Caco-2 (cell line): ENCODE measurements at regions not wholly inside any gene's neighbourhood (a gene's known extent, or its start where the extent isn't known, plus 50 kb on each side); places are given as distances from the start of the nearest gene placed in this dataset.

Experiments
- BruUV-seq: library from RNA; stranded (reverse); fragments of 400-500 nt; replicated peaks from 2 replicates; lab custom pipeline; 2021; lab: Mats Ljungman, UMichigan
- CTCF ChIA-PET: fragments of 300-600 bp; sonication (Branson Sonifier 250); formaldehyde crosslinking; loops from one replicate; lab custom pipeline; 2022; ENCODE audit warnings: antibody characterized with exemption; lab: Charles Lee
- POLR2A ChIA-PET: fragments of 300-600 bp; sonication (Branson Sonifier 250); formaldehyde crosslinking; loops from one replicate; lab custom pipeline; 2022; ENCODE audit warnings: antibody characterized with exemption; lab: Charles Lee
- DNase-seq, 2 experiments: peaks; one replicate each; pipeline versions ENCODE4 v3.0.0 to v3.0.0-alpha.2; 2020 to 2022
- H3K27me3 ChIP-seq: replicated peaks from 2 replicates; pipeline ENCODE4 v1.6.0; 2011; ENCODE audit warnings: low read length; ENCODE audit not compliant: control insufficient read depth, insufficient read depth
- H3K36me3 ChIP-seq: 2 replicates; pipeline ENCODE4 v1.5.1; 2011; ENCODE audit warnings: low read length; ENCODE audit not compliant: control insufficient read depth, insufficient read depth
- H3K4me1 ChIP-seq: fragments of 250-450 bp; sonication (Bioruptor Pico); 2 replicates; pipeline ENCODE4 v1.5.1; 2020; ENCODE audit warnings: mild to moderate bottlenecking
- H3K4me3 ChIP-seq: 2 replicates; pipeline ENCODE4 v1.5.1; 2011; ENCODE audit warnings: low read depth, mild to moderate bottlenecking, control low read depth, low read length
- H3K9me3 ChIP-seq: fragments of 250-450 bp; sonication (Bioruptor Pico); 2 replicates; pipeline ENCODE4 v1.5.1; 2020; ENCODE audit warnings: mild to moderate bottlenecking, moderate library complexity
- H3K27ac Mint-ChIP-seq: one replicate; pipeline ENCODE4 v1.8.0; 2022; ENCODE audit warnings: mixed read lengths; ENCODE audit not compliant: unreplicated experiment
- H3K27me3 Mint-ChIP-seq: one replicate; pipeline ENCODE4 v1.8.0; 2022; ENCODE audit warnings: mixed read lengths; ENCODE audit not compliant: insufficient read depth, unreplicated experiment
- H3K36me3 Mint-ChIP-seq: one replicate; pipeline ENCODE4 v1.8.0; 2022; ENCODE audit warnings: mild to moderate bottlenecking, mixed read lengths; ENCODE audit not compliant: insufficient read depth, unreplicated experiment
- H3K4me1 Mint-ChIP-seq: one replicate; pipeline ENCODE4 v1.8.0; 2022; ENCODE audit warnings: low read depth, mixed read lengths; ENCODE audit not compliant: unreplicated experiment
- H3K4me3 Mint-ChIP-seq: one replicate; pipeline ENCODE4 v1.8.0; 2022; ENCODE audit warnings: mild to moderate bottlenecking, moderate library complexity, mixed read lengths; ENCODE audit not compliant: unreplicated experiment
- H3K9me3 Mint-ChIP-seq: one replicate; pipeline ENCODE4 v1.8.0; 2022; ENCODE audit warnings: mixed read lengths; ENCODE audit not compliant: unreplicated experiment
- intact Hi-C: fragments of 100-400 bp; cut with micrococcal nuclease; formaldehyde crosslinking; loops from one replicate; pipeline ENCODE4 v1.10.0; 2022; ENCODE audit not compliant: unreplicated experiment
- TF ChIP-seq, protein P1 (sequence below), 2 experiments: fragments of 200-600 bp in 1 of 2; IDR thresholded peaks; 1 replicate in 1 of 2; 2 replicates in 1 of 2; pipeline versions ENCODE4 v1.5.1 to v1.8.0; 2011 to 2022; ENCODE audit warnings: antibody characterized with exemption in 1 of 2, control low read depth in 1 of 2, inconsistent platforms in 1 of 2, low read depth in 1 of 2, low read length in 1 of 2, mild to moderate bottlenecking in 1 of 2, moderate library complexity in 1 of 2; ENCODE audit not compliant: insufficient read depth in 1 of 2, severe bottlenecking in 1 of 2, unreplicated experiment in 1 of 2

DNA sequence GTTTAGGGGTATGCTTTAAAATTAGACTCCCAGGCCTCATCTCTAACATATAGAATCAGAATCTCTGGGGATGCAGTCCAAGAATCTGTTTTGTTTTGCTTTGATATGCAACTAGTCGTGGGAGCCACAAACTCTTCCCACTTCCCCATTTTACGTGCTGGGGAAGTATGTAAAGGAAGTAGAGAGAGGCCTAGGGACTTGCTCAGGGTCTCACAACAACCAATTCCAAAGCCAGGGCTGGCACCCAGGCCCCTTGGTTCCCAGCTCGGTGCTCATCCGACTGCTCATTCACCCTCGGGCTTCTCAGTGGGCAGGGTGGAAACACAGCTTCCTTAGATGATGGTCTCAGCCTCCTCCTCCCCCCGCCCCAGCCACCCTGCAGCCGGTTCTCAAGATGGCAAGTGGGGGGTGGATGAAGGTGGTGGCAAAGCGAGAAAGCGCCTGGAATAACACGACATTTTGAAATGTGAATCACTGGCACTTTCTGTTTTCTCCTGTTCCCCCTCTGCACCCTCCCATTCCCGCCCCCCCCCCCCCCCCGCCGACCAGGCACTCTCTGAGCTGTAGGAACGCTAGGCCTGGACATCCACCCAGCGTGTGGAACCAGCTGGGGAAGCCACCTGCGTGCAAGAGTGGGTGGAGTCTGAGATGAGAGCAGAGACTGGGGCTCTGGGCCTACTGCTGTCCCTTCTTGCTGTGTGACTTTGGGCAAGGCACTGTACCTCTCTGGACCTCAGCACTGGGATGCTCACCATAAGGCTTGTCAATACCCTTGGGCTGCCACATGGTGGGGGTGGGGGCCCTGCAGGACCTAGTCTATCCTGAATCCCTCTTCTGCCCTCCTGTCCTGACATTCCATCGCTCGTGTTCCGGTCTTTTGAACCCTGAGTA, 214.5 kb downstream of the RPLP1 start:
- Mint-ChIP-seq H3K27ac (no peak overlapping the region), H3K4me1 (no peaks in the 10 kb centered on the region), H3K27me3 (peaks cover 1% of the 10 kb centered on the region), H3K4me3 (no peak overlapping the region), H3K9me3 (no peaks in the 10 kb centered on the region), H3K36me3 (no peaks in the 10 kb centered on the region)
- POLR2A ChIA-PET: no interaction called here
- Histone ChIP-seq H3K27me3 (no peaks in the 10 kb centered on the region), H3K4me1 (no peaks in the 10 kb centered on the region), H3K9me3 (no peaks in the 10 kb centered on the region), H3K4me3 (no peak overlapping the region), H3K36me3 (no peaks in the 10 kb centered on the region)
- no peak for DNase-seq
- intact Hi-C loops: no loop called here
- TF ChIP-seq, protein P1, sequence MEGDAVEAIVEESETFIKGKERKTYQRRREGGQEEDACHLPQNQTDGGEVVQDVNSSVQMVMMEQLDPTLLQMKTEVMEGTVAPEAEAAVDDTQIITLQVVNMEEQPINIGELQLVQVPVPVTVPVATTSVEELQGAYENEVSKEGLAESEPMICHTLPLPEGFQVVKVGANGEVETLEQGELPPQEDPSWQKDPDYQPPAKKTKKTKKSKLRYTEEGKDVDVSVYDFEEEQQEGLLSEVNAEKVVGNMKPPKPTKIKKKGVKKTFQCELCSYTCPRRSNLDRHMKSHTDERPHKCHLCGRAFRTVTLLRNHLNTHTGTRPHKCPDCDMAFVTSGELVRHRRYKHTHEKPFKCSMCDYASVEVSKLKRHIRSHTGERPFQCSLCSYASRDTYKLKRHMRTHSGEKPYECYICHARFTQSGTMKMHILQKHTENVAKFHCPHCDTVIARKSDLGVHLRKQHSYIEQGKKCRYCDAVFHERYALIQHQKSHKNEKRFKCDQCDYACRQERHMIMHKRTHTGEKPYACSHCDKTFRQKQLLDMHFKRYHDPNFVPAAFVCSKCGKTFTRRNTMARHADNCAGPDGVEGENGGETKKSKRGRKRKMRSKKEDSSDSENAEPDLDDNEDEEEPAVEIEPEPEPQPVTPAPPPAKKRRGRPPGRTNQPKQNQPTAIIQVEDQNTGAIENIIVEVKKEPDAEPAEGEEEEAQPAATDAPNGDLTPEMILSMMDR (IDR thresholded peaks at IDR 0.05; ENCODE audit: insufficient read depth in 1 of 2, low read depth in 1 of 2, low read length in 1 of 2, severe bottlenecking in 1 of 2, unreplicated experiment in 1 of 2): no peak
- BruUV-seq: no TSS peak
- CTCF ChIA-PET: interaction anchor here (0.5 kb wide), 1 partner anchor 219 kb away, joined by 3 read pairs; no protein-coding TSS in a partner anchor

DNA sequence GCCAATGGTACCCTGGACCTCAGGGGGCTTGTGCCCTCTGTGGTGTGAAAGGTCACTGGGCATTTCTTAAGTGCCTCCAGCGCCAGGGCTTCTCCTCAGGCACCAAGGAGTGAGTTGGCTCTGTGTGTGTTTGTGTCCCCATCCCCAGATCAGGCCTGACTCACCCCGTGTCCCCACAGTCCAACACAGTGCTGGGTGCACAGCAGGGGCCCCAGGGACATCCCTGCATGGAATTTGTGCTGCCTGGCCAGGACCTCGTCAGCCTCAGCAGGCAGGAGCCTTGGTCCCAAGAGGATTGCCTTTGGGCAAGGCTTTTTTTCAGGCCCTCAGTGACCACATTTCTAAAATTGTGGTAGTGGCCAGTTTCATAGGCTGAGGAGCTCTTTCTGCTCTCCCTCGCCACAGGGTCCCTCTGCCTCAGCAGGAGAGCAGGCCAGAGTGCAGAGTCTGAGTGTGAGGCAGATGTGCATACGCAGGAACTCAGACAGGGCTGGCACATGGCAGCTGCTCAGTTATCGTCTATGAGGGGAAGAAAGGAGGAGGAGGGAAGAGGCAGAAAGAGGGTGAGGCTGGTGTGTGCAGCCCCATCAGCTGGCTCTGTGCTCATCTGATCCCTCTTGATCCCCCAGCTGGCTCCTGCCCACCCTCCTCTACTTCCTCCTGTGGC, 215.6 kb downstream of the RPLP1 start:
- no peak overlapping the region for H3K4me3 Mint-ChIP-seq
- no peaks in the 10 kb centered on the region for H3K9me3 ChIP-seq
- CTCF ChIA-PET: no interaction called here
- DNase-seq: no peak
- H3K4me3 ChIP-seq: no peak overlapping the region
- no peaks in the 10 kb centered on the region for H3K27me3 ChIP-seq
- no peaks in the 10 kb centered on the region for H3K9me3 Mint-ChIP-seq
- no peaks in the 10 kb centered on the region for H3K4me1 Mint-ChIP-seq
- TF ChIP-seq, protein P1 (IDR thresholded peaks at IDR 0.05; ENCODE audit: insufficient read depth in 1 of 2, low read depth in 1 of 2, low read length in 1 of 2, severe bottlenecking in 1 of 2, unreplicated experiment in 1 of 2): no peak
- peaks cover 3% of the 10 kb centered on the region for H3K27me3 Mint-ChIP-seq
- BruUV-seq: no TSS peak
- intact Hi-C loops: no loop called here
- POLR2A ChIA-PET: no interaction called here
- no peak overlapping the region for H3K27ac Mint-ChIP-seq
- no peaks in the 10 kb centered on the region for H3K36me3 ChIP-seq
- no peaks in the 10 kb centered on the region for H3K36me3 Mint-ChIP-seq
- no peaks in the 10 kb centered on the region for H3K4me1 ChIP-seq

DNA sequence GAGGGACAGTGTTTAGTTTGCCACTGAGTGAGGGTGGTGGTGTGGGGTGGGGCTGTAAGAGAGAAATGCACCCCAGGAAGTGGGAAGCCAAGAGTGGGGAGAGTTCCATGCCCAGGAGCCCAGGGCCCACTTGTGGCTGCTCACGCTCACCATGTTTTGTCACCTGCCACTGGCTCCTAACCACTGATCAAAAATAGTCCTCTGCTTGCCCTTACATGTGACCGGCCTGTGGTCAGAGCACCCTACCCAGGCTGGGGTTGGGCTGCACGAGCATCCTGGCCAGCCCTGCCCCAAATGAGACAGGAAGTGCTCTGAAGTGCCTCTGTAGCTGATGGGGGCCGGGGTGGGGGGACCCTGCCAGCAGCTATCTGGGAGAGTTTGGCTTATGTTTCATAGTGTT, 216.3 kb downstream of the RPLP1 start:
- H3K4me1 Mint-ChIP-seq: no peaks in the 10 kb centered on the region
- intact Hi-C loops: no loop called here
- no peaks in the 10 kb centered on the region for H3K36me3 Mint-ChIP-seq
- BruUV-seq: no TSS peak
- TF ChIP-seq, protein P1 (IDR thresholded peaks at IDR 0.05; ENCODE audit: insufficient read depth in 1 of 2, low read depth in 1 of 2, low read length in 1 of 2, severe bottlenecking in 1 of 2, unreplicated experiment in 1 of 2): no peak
- POLR2A ChIA-PET: no interaction called here
- CTCF ChIA-PET: no interaction called here
- H3K4me3 Mint-ChIP-seq: no peak overlapping the region
- Histone ChIP-seq H3K4me3 (no peak overlapping the region), H3K36me3 (no peaks in the 10 kb centered on the region), H3K27me3 (no peaks in the 10 kb centered on the region), H3K9me3 (no peaks in the 10 kb centered on the region), H3K4me1 (no peaks in the 10 kb centered on the region)
- no peaks in the 10 kb centered on the region for H3K9me3 Mint-ChIP-seq
- H3K27ac Mint-ChIP-seq: no peak overlapping the region
- DNase-seq: no peak
- peaks cover 3% of the 10 kb centered on the region for H3K27me3 Mint-ChIP-seq
